ENCODE measurements at regions not wholly inside any gene's neighbourhood (a gene's known extent, or its start where the extent isn't known, plus 50 kb on each side); places are given as distances from the start of the nearest gene placed in this dataset.

GRCh38 chr10:29835055-29835454 lies 200.3 kb upstream of the SVIL start:
- TF ChIP-seq MAX (IDR thresholded peaks at IDR 0.05) = no peak
- TF ChIP-seq CTCF (IDR thresholded peaks at IDR 0.05; ENCODE audit: low read depth, low read length, missing input control) = no peak
- no peak for TF ChIP-seq JUND (IDR thresholded peaks at IDR 0.05)
- no peak for TF ChIP-seq REST (IDR thresholded peaks at IDR 0.05)
- TF ChIP-seq TAF1 (conservative IDR thresholded peaks at IDR 0.05) = no peak
- no peak for TF ChIP-seq GABPA (IDR thresholded peaks at IDR 0.05 in 1 of 2, conservative IDR thresholded peaks at IDR 0.05 in 1 of 2)
- no peak for TF ChIP-seq RAD21 (IDR thresholded peaks at IDR 0.05)
- no peak for TF ChIP-seq EGR1 (IDR thresholded peaks at IDR 0.05; ENCODE audit: low read depth in 2 of 2)
- TF ChIP-seq YY1 (IDR thresholded peaks at IDR 0.05) = no peak
- TF ChIP-seq RXRA (IDR thresholded peaks at IDR 0.05) = no peak
- no peak for TF ChIP-seq ATF3 (IDR thresholded peaks at IDR 0.05)
- no peak for TF ChIP-seq SP1 (IDR thresholded peaks at IDR 0.05)
- TF ChIP-seq ZBTB33 (IDR thresholded peaks at IDR 0.05) = no peak
- no peak for TF ChIP-seq FOXA1 (IDR thresholded peaks at IDR 0.05)
